ENCODE measurements at regions not wholly inside any gene's neighbourhood (a gene's known extent, or its start where the extent isn't known, plus 50 kb on each side); places are given as distances from the start of the nearest gene placed in this dataset.

DNA sequence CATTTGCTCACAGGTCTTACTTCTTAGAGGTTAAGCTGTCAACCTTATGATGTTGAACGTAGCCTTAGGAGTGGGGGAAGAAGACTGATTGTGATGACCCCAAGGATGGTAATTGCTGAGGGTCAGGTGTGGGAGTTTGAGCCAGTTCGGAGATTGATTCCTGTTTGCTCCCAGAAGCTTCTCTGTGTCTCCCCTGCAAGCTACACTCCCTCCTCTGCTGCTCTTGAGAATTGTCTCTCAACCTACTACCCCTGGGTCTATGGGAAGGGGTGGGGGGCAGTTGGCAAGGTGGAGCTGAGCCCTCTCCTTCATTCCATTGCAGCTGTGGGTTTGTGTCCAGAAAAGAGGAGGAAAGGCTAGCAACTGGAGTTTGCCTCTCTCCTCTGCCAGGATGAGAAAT lies 113.8 kb downstream of the PLEKHG1 start:
- WGBS (ENCODE audit: low lambda C conversion rate), result 8% methylated on average over 2 of the region's 2 CpGs
- ChIA-PET CTCF (ENCODE audit: low intra/inter-chr PET ratio, low total read pairs) (no interaction called here), POLR2A (no interaction called here)
- in situ Hi-C loops (cut with HindIII; ENCODE audit: extremely low pct_ligation_motif_present, low pct_unique_long_range_greater_than_20kb) (no loop called here), intact Hi-C loops (cut with micrococcal nuclease; ENCODE audit: unreplicated experiment) (no loop called here)
- Histone ChIP-seq H3K4me2 (ENCODE audit: low read depth, low read length) (no peak overlapping the region), H3K9me3 (ENCODE audit: low read length) (no peaks in the 10 kb centered on the region), H3K9ac (ENCODE audit: insufficient read depth, low read depth, low read length) (no peak overlapping the region), H3K27me3 (ENCODE audit: control insufficient read depth in 1 of 2, insufficient read depth in 2 of 2, low read length in 2 of 2) (no peaks in the 10 kb centered on the region), H3K27ac (ENCODE audit: extremely low read length, insufficient read depth, low read length) (no peak overlapping the region), H3K4me3 (replicated peaks in 1 of 3; ENCODE audit: insufficient read depth in 1 of 3, low read depth in 2 of 3, low read length in 3 of 3) (no peak overlapping the region), H3K36me3 (replicated peaks in 1 of 2; ENCODE audit: control insufficient read depth in 1 of 2, insufficient read depth in 2 of 2, low read length in 2 of 2) (no peaks in the 10 kb centered on the region), H3K4me1 (ENCODE audit: insufficient read depth, low read length) (peaks cover 5% of the 10 kb centered on the region; the same call in 1 of the 2 replicates), H4K20me1 (ENCODE audit: insufficient read depth, low read length) (no peaks in the 10 kb centered on the region), H2AFZ (ENCODE audit: low read length) (no peak overlapping the region), H3K79me2 (ENCODE audit: insufficient read depth, low read length) (no peaks in the 10 kb centered on the region)
- BruUV-seq (replicated peaks), result no TSS peak
- ATAC-seq, result no peak
- no peak for DNase-seq (ENCODE audit: low spot score)
- no peak for FAIRE-seq
- TF ChIP-seq FOXA1 (IDR thresholded peaks at IDR 0.05), result no peak
- no peak for TF ChIP-seq FOXA1 (CRISPR knock-in tag; IDR thresholded peaks at IDR 0.05)
- no peak for TF ChIP-seq ZNF20 (CRISPR knock-in tag; IDR thresholded peaks at IDR 0.05)
- TF ChIP-seq KLF12 (CRISPR knock-in tag; IDR thresholded peaks at IDR 0.05; ENCODE audit: borderline replicate concordance), result no peak
- no peak for TF ChIP-seq WIZ (CRISPR knock-in tag; IDR thresholded peaks at IDR 0.05)
- TF ChIP-seq PHB2 (IDR thresholded peaks at IDR 0.05; ENCODE audit: partially characterized antibody), result no peak
- TF ChIP-seq POLR2A (IDR thresholded peaks at IDR 0.05; ENCODE audit: insufficient read depth in 1 of 2, low read depth in 2 of 2, low read length in 2 of 2), result no peak
- TF ChIP-seq, protein P1, sequence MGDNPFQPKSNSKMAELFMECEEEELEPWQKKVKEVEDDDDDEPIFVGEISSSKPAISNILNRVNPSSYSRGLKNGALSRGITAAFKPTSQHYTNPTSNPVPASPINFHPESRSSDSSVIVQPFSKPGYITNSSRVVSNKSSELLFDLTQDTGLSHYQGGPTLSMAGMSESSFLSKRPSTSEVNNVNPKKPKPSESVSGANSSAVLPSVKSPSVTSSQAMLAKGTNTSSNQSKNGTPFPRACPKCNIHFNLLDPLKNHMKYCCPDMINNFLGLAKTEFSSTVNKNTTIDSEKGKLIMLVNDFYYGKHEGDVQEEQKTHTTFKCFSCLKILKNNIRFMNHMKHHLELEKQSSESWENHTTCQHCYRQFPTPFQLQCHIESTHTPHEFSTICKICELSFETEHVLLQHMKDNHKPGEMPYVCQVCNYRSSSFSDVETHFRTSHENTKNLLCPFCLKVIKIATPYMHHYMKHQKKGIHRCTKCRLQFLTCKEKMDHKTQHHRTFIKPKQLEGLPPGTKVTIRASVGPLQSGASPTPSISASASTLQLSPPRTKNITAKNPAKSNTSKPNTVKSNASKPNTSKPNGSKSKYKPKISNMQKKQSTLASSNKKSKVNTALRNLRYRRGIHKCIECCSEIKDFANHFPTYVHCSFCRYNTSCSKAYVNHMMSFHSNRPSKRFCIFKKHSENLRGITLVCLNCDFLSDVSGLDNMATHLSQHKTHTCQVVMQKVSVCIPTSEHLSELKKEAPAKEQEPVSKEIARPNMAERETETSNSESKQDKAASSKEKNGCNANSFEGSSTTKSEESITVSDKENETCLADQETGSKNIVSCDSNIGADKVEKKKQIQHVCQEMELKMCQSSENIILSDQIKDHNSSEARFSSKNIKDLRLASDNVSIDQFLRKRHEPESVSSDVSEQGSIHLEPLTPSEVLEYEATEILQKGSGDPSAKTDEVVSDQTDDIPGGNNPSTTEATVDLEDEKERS (CRISPR knock-in tag; IDR thresholded peaks at IDR 0.05), result no peak
- TF ChIP-seq ZNF703 (CRISPR knock-in tag; IDR thresholded peaks at IDR 0.05; ENCODE audit: borderline replicate concordance), result no peak
- TF ChIP-seq, protein P2, sequence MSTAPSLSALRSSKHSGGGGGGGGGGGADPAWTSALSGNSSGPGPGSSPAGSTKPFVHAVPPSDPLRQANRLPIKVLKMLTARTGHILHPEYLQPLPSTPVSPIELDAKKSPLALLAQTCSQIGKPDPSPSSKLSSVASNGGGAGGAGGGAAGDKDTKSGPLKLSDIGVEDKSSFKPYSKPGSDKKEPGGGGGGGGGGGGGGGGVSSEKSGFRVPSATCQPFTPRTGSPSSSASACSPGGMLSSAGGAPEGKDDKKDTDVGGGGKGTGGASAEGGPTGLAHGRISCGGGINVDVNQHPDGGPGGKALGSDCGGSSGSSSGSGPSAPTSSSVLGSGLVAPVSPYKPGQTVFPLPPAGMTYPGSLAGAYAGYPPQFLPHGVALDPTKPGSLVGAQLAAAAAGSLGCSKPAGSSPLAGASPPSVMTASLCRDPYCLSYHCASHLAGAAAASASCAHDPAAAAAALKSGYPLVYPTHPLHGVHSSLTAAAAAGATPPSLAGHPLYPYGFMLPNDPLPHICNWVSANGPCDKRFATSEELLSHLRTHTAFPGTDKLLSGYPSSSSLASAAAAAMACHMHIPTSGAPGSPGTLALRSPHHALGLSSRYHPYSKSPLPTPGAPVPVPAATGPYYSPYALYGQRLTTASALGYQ (CRISPR knock-in tag; IDR thresholded peaks at IDR 0.05), result no peak
- TF ChIP-seq, protein P3, sequence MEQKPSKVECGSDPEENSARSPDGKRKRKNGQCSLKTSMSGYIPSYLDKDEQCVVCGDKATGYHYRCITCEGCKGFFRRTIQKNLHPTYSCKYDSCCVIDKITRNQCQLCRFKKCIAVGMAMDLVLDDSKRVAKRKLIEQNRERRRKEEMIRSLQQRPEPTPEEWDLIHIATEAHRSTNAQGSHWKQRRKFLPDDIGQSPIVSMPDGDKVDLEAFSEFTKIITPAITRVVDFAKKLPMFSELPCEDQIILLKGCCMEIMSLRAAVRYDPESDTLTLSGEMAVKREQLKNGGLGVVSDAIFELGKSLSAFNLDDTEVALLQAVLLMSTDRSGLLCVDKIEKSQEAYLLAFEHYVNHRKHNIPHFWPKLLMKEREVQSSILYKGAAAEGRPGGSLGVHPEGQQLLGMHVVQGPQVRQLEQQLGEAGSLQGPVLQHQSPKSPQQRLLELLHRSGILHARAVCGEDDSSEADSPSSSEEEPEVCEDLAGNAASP (CRISPR knock-in tag; IDR thresholded peaks at IDR 0.05; ENCODE audit: borderline replicate concordance), result no peak
- TF ChIP-seq, protein P4, sequence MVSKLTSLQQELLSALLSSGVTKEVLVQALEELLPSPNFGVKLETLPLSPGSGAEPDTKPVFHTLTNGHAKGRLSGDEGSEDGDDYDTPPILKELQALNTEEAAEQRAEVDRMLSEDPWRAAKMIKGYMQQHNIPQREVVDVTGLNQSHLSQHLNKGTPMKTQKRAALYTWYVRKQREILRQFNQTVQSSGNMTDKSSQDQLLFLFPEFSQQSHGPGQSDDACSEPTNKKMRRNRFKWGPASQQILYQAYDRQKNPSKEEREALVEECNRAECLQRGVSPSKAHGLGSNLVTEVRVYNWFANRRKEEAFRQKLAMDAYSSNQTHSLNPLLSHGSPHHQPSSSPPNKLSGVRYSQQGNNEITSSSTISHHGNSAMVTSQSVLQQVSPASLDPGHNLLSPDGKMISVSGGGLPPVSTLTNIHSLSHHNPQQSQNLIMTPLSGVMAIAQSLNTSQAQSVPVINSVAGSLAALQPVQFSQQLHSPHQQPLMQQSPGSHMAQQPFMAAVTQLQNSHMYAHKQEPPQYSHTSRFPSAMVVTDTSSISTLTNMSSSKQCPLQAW (CRISPR knock-in tag; IDR thresholded peaks at IDR 0.05), result no peak
- TF ChIP-seq, protein P5, sequence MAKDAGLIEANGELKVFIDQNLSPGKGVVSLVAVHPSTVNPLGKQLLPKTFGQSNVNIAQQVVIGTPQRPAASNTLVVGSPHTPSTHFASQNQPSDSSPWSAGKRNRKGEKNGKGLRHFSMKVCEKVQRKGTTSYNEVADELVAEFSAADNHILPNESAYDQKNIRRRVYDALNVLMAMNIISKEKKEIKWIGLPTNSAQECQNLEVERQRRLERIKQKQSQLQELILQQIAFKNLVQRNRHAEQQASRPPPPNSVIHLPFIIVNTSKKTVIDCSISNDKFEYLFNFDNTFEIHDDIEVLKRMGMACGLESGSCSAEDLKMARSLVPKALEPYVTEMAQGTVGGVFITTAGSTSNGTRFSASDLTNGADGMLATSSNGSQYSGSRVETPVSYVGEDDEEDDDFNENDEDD (CRISPR knock-in tag; IDR thresholded peaks at IDR 0.05; ENCODE audit: borderline replicate concordance), result no peak

Data from HepG2 (cell line).